Liver (tissue), 7 donors: ENCODE measurements at regions not wholly inside any gene's neighbourhood (a gene's known extent, or its start where the extent isn't known, plus 50 kb on each side); places are given as distances from the start of the nearest gene placed in this dataset.

ENCODE experiments used
- DNase-seq: peaks from one replicate; pipeline ENCODE4 v3.0.0-alpha.2; 2017; ENCODE audit warnings: low spot score
- H3K27ac ChIP-seq, 2 donors: one replicate each; pipeline ENCODE4 v1.7.0; 2013; ENCODE audit warnings: inconsistent platforms in 2 of 2, low read length in 2 of 2, control low read depth in 1 of 2, low read depth in 1 of 2, mild to moderate bottlenecking in 1 of 2
- H3K27me3 ChIP-seq, 4 donors: one replicate each; pipeline versions ENCODE4 v1.6.1 to v1.7.0; 2013; ENCODE audit warnings: low read length in 3 of 4, inconsistent platforms in 1 of 4, mild to moderate bottlenecking in 1 of 4, moderate library complexity in 1 of 4; ENCODE audit not compliant: control insufficient read depth in 4 of 4, insufficient read depth in 4 of 4
- H3K36me3 ChIP-seq, 4 donors: one replicate each; pipeline versions ENCODE4 v1.6.1 to v1.7.0; 2013; ENCODE audit warnings: low read length in 3 of 4, mild to moderate bottlenecking in 3 of 4, low read depth in 1 of 4, moderate library complexity in 1 of 4; ENCODE audit not compliant: control insufficient read depth in 4 of 4, insufficient read depth in 3 of 4
- H3K4me1 ChIP-seq, 4 donors: one replicate each; pipeline versions ENCODE4 v1.6.1 to v1.7.0; 2013; ENCODE audit warnings: low read length in 3 of 4, mild to moderate bottlenecking in 3 of 4, moderate library complexity in 1 of 4; ENCODE audit not compliant: control insufficient read depth in 4 of 4, insufficient read depth in 4 of 4
- H3K4me3 ChIP-seq, 3 donors: one replicate each; pipeline versions ENCODE4 v1.6.1 to v1.7.0; 2013; ENCODE audit warnings: low read length in 3 of 3, control low read depth in 1 of 3, low read depth in 1 of 3, mild to moderate bottlenecking in 1 of 3
- H3K9ac ChIP-seq, 2 donors: one replicate each; pipeline ENCODE4 v1.7.0; 2013; ENCODE audit warnings: low read length in 2 of 2, mild to moderate bottlenecking in 2 of 2, moderate library complexity in 2 of 2, control low read depth in 1 of 2, low read depth in 1 of 2
- H3K9me3 ChIP-seq, 4 donors: one replicate each; pipeline versions ENCODE4 v1.6.1 to v1.7.0; 2013; ENCODE audit warnings: low read length in 3 of 4; ENCODE audit not compliant: control insufficient read depth in 4 of 4
- GABPA ChIP-seq, 2 donors: IDR thresholded peaks in 1 of 2; conservative IDR thresholded peaks in 1 of 2; 2 replicates each; pipeline ENCODE4 v1.6.1; 2016; ENCODE audit warnings: antibody characterized with exemption in 2 of 2, mild to moderate bottlenecking in 1 of 2, moderate library complexity in 1 of 2
- HNF4A ChIP-seq, 2 donors: conservative IDR thresholded peaks; 2 replicates each; pipeline ENCODE4 v1.6.1; 2016; ENCODE audit warnings: antibody characterized with exemption in 2 of 2, mild to moderate bottlenecking in 2 of 2
- HNF4G ChIP-seq: IDR thresholded peaks from 2 replicates; pipeline ENCODE4 v1.6.1; 2016; ENCODE audit warnings: antibody characterized with exemption
- MAX ChIP-seq: IDR thresholded peaks from 2 replicates; pipeline ENCODE4 v1.6.1; 2016; ENCODE audit warnings: antibody characterized with exemption
- RXRA ChIP-seq, 2 donors: IDR thresholded peaks; 2 replicates each; pipeline ENCODE4 v1.6.1; 2017 to 2018; ENCODE audit warnings: antibody characterized with exemption in 2 of 2, mild to moderate bottlenecking in 1 of 2
- YY1 ChIP-seq: IDR thresholded peaks from 2 replicates; pipeline ENCODE4 v1.6.1; 2016; ENCODE audit warnings: antibody characterized with exemption, mild to moderate bottlenecking
- WGBS: extraction: QIAGEN DNeasy Blood & Tissue Kit; methylation state at CpG from one replicate; pipeline ENCODE4 v1.1.7; 2013; 5-methylcytosine and 5-hydroxymethylcytosine counted together
- TF ChIP-seq, protein P1 (sequence below): IDR thresholded peaks from 2 replicates; pipeline ENCODE4 v1.6.1; 2016; ENCODE audit warnings: antibody characterized with exemption, mild to moderate bottlenecking
- TF ChIP-seq, protein P2 (sequence below): IDR thresholded peaks from 2 replicates; pipeline ENCODE4 v1.6.1; 2016; ENCODE audit warnings: antibody characterized with exemption
- donor health status: healthy.
- donor health status: healthy.
- donor health status: healthy.
- donor health status: healthy.

DNA sequence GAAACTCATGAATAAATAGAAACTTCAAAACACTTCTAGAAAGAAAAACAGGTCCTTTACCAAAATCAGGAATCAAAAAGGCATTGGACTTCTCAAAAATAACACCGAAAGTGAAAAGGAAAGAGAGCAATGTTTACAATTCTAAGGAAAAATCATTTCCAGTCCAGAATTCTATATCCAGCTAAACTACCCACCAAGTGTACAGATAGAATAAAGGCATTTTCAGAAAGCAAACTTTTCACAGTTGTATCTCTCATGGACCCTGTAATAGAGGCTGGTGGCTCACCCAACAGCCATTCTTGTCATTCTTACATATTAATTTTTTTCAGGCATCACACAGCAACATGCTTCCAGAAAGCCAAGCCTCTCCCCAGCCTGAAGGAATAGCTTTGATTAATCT, 63.7 kb downstream of the FOXD1 start (continued):
- TF ChIP-seq, protein P1, sequence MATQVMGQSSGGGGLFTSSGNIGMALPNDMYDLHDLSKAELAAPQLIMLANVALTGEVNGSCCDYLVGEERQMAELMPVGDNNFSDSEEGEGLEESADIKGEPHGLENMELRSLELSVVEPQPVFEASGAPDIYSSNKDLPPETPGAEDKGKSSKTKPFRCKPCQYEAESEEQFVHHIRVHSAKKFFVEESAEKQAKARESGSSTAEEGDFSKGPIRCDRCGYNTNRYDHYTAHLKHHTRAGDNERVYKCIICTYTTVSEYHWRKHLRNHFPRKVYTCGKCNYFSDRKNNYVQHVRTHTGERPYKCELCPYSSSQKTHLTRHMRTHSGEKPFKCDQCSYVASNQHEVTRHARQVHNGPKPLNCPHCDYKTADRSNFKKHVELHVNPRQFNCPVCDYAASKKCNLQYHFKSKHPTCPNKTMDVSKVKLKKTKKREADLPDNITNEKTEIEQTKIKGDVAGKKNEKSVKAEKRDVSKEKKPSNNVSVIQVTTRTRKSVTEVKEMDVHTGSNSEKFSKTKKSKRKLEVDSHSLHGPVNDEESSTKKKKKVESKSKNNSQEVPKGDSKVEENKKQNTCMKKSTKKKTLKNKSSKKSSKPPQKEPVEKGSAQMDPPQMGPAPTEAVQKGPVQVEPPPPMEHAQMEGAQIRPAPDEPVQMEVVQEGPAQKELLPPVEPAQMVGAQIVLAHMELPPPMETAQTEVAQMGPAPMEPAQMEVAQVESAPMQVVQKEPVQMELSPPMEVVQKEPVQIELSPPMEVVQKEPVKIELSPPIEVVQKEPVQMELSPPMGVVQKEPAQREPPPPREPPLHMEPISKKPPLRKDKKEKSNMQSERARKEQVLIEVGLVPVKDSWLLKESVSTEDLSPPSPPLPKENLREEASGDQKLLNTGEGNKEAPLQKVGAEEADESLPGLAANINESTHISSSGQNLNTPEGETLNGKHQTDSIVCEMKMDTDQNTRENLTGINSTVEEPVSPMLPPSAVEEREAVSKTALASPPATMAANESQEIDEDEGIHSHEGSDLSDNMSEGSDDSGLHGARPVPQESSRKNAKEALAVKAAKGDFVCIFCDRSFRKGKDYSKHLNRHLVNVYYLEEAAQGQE: no peak
- TF ChIP-seq YY1 (no peak), HNF4G (no peak), MAX (no peak), HNF4A (conservative IDR thresholded peaks at IDR 0.05) (no peak)

GRCh38 chr5:73382401-73382740, 66.2 kb downstream of the FOXD1 start:
- WGBS: 37% methylated on average over 27 of the region's 27 CpGs
- Histone ChIP-seq H3K27ac (no peak overlapping the region), H3K36me3 (no peaks in the 10 kb centered on the region), H3K9me3 (peaks cover 8 to 46% (median 15%) of the 10 kb centered on the region in 4 donors), H3K4me3 (peak overlapping the region in 1 of 3 donors; percentile 29), H3K9ac (no peak overlapping the region), H3K4me1 (peaks cover 0 to 8% (median 4%) of the 10 kb centered on the region in 4 donors), H3K27me3 (peaks cover 8 to 23% (median 18%) of the 10 kb centered on the region in 4 donors)
- DNase-seq: no peak
- TF ChIP-seq GABPA (IDR thresholded peaks at IDR 0.05 in 1 of 2, conservative IDR thresholded peaks at IDR 0.05 in 1 of 2): no peak

DNA sequence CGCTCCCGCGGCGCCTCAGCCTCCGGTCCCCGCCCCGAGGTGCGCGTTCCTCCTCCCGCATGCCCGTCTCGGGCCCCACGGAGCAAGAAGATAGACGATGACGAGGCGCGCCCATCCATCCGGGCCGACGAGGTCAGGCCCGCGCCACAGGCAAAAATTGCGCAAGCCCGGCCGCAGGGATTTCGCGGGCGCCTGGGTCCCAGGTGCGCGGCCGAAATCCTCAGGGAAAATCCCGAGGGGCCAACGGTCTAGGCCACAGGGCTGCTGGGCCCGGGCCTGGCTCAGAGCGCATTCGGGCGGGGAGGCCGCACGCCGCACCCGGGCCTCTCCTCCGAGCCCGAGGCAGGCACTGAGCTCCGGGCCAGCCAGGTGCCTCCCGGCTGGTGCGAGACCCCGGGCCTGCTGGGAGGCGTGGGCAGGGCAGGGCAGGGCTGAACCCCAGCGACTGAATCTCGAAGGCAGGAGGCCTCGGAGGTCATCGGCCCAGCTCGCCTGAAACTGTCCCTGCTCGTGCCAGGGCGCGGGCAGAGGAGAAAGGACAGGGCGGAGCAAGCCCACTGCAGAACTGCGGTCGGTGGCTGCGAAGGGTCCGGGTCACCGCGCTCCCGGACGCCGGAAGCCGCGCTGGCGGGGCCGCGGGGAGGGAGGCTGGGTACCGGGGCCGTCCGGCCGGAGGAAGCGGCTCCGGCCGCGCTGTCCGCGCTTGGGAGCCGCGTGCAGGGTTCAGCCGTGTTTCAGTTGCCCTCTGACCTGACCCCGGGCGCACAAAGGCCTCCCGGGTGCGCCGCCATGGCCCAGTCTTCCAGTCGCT, 66.8 kb downstream of the FOXD1 start:
- peaks cover 0 to 8% (median 4%) of the 10 kb centered on the region in 4 donors for H3K4me1 ChIP-seq
- no peaks in the 10 kb centered on the region for H3K36me3 ChIP-seq
- peaks cover 8 to 46% (median 15%) of the 10 kb centered on the region in 4 donors for H3K9me3 ChIP-seq
- H3K9ac ChIP-seq: no peak overlapping the region
- no peak for DNase-seq
- WGBS: 7% methylated on average over 90 of the region's 90 CpGs
- peaks cover 8 to 23% (median 19%) of the 10 kb centered on the region in 4 donors for H3K27me3 ChIP-seq
- TF ChIP-seq GABPA (IDR thresholded peaks at IDR 0.05 in 1 of 2, conservative IDR thresholded peaks at IDR 0.05 in 1 of 2): no peak
- no peak for TF ChIP-seq MAX
- no peak for TF ChIP-seq RXRA (IDR thresholded peaks at IDR 0.05)
- TF ChIP-seq, protein P2, sequence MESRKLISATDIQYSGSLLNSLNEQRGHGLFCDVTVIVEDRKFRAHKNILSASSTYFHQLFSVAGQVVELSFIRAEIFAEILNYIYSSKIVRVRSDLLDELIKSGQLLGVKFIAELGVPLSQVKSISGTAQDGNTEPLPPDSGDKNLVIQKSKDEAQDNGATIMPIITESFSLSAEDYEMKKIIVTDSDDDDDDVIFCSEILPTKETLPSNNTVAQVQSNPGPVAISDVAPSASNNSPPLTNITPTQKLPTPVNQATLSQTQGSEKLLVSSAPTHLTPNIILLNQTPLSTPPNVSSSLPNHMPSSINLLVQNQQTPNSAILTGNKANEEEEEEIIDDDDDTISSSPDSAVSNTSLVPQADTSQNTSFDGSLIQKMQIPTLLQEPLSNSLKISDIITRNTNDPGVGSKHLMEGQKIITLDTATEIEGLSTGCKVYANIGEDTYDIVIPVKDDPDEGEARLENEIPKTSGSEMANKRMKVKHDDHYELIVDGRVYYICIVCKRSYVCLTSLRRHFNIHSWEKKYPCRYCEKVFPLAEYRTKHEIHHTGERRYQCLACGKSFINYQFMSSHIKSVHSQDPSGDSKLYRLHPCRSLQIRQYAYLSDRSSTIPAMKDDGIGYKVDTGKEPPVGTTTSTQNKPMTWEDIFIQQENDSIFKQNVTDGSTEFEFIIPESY: no peak
- peak overlapping the region in 1 of 3 donors; percentile 29 for H3K4me3 ChIP-seq
- H3K27ac ChIP-seq: no peak overlapping the region
